ENCODE measurements at regions not wholly inside any gene's neighbourhood (a gene's known extent, or its start where the extent isn't known, plus 50 kb on each side); places are given as distances from the start of the nearest gene placed in this dataset.
"Not testable (repeated sequence)": the region's sequence is repeated elsewhere in the genome, so short reads cannot be mapped to it uniquely, and the experiment has no call there.

DNA sequence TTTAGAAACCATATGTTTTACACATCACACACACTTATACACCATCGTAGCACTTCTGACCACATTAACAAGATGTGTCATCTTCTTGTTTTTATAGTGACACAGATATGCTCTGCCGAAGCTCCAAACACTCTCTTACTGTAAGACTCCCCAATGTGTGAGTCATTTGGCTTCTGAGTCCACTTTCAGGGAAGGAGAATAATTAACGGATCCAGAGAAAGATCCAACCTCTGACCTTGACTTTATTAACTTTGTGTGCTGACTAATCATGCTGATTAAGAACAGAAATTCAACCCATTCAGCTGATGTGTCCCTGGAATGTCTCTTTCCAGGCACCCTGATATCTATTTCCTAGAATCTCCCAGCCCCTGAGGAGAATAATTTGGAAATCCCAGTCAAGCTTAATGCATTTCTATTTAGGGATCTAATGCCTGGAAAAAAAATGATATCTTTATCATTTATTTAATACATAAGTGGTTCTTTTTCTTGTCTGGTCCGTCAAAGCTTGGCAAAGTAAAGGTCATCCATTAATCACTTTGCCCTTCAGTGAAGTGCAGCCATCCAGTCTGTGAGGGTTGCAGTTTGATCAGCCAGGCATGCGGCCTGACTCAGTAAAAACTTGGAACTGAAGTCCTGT lies 615.8 kb upstream of the SYT4 start:
- peak; percentile 40 for DNase-seq

DNA sequence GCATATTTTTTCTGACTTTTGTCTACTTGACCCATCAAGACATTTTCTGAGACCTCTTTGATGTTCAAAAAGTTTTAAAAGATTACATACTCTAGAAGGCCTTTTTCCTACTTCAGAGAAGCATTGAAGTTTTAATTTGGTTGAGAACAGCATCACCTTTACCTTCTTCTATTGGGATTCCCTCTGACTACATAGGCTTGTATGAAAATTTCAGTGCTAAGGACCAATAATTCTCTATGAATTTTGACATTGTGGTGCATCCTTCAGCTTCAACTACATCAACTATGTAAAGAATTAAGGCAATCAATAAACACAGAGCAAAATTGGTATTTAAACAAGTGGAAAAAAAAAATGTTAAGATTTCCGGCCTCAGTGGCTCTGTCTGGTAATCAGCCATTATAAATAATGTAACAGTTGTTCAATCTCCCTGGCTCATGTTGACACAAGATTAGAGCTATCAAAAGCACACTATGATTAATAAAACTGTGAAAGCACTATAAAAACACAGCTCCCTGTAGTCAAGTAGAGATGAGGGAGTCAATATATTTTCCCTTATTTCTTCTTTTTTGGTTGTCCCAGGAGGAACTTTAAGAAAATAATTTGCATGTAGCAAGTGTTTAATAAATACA lies 627.0 kb upstream of the SYT4 start:
- no peak for DNase-seq

DNA sequence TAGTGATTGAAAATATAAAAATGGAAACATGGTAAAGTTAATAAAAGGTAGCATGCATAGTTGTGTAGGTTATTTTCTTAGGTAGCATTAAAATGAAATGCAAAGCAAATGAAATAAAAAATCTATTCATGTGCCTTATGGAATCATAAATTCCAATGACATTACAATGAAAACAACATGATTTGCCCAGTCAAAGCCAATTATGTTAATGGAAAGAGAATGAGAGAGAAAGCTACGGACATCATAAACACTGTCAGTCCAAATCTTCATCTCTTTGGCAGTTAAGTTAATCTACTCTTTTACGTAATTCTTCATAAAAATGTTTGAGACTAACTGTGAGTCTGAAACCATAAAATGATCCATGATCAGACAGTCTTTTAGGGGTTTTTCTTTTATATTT lies 636.7 kb upstream of the SYT4 start:
- no peak for DNase-seq

DNA sequence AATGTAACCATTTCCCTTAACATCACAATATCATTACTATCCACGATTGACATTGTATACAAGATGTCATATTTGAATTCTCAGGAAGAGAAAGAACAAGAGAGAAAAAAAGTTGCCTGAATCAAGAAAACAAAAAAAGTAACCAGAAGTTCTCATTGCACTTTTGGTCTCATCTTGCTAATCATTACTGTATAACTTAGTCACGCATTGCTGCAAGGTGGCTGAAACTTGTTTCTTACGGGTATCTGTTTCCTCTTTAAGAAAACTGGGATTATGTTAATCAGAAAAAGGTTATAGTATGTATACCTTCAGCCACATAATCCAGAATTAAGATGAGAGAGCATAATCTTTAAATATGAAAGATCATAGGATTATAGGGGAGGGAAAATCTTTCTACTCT lies 639.7 kb upstream of the SYT4 start:
- DNase-seq, result no peak

DNA sequence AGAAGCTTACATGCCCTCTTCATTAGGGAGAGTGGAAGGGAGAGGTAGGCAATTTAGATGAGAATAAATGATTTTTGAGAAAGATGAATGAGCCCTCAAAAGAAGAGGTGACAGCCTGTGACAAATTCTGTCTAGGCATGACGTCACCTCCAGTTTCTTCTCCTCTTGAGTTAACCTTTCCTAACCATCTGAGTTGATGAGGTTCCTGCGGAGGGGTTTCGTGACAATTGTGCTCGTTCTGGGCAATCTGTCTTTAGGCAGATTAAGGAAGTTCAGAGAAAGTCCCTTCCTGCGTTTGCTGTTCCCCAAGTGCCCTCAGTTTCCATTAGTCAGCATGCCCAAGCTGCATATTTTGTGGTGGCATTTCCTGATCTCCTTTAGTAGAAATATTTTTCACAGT lies 640.2 kb upstream of the SYT4 start:
- DNase-seq, result no peak

DNA sequence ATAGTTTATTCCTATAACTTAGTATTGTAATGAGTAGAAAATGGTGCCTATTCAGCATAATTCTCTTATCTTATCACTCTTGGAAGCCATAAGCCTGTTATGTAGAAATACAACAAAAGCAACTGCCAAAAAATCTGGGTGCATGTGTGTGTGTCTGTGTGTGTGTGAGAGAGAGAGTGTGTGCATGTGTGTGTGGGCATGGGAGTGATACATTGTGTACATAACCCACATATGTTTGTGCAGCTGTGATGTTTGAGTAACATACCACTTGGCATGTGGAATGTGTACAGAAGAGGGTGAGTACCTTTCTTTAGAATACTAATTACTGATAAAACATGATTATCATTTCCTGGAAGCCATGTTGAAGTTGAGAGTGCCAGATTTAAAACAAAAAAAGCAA lies 642.3 kb upstream of the SYT4 start:
- peak; percentile 9 for DNase-seq

DNA sequence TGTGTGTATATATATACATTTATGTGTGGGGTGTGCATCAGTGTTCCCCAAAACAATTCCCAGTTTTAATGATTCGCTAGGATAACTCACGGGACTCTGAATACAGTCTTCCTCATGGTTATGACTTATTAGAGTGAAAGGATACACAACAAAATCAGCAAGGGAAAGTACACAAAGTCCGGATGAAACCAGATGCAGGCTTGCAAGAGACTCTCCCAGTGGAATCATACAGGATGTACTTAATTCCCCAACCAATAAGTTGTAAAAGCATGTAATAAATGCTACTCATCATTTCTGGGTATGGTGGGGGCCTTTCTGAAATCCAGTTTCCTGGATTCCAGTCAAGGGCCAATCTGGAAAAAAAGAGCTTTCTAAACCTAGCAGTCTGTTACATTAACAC lies 654.1 kb upstream of the SYT4 start:
- DNase-seq, result no peak

DNA sequence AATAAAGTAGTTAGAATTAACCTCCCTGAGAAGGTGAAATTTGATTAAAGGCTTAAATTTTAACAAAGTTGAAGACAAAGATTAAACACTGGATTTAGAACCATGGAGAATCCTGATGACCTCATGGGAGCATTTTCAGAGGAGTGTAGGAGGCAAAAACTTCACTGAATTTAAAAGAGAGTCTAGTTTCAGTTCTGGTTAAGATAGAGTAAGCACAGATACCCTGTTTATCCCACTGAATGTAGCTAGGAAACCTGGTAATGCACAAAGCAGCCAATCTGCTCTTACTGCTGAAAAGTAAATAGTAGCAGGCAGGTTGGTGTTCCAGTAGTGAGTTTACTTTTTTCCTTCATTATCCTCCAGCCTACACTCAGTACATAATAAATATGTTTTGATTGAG lies 654.9 kb upstream of the SYT4 start:
- DNase-seq, result no peak

DNA sequence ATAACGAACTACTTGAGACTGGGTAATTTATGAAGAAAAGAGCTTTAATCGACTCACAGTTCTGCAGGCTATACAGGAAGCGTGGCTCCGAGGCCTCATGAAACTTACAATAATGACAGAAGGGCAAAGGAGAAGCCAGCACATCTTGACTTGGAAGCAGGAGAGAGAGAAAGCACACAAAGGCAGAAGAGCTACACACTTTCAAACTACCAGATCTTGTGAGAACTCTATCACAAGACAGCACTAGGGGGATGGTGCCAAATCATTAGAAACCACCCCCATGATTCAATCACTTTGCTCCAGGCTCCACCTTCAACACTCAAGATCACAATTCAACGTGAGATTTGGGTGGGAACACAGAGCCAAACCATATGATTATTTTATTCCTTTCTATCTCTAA lies 655.9 kb upstream of the SYT4 start:
- DNase-seq, result no peak

DNA sequence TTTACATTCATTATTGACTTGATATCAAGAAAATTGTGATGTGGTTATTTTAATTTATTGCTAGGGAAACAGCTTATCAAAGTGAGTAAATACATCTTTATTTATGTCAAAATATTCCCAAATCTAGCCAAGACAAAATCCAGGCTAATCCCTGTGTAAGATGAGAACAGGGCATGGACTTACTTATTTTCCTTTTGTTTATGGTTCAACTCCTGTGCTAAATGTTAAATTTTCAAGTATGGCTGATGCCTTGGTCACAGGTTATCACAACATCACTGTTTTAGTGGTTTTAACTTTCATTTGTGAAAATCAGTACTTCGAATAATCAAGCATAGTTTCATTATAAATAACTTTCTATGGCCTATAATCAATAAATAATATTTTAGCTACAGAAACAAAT lies 657.0 kb upstream of the SYT4 start:
- DNase-seq, result no peak

DNA sequence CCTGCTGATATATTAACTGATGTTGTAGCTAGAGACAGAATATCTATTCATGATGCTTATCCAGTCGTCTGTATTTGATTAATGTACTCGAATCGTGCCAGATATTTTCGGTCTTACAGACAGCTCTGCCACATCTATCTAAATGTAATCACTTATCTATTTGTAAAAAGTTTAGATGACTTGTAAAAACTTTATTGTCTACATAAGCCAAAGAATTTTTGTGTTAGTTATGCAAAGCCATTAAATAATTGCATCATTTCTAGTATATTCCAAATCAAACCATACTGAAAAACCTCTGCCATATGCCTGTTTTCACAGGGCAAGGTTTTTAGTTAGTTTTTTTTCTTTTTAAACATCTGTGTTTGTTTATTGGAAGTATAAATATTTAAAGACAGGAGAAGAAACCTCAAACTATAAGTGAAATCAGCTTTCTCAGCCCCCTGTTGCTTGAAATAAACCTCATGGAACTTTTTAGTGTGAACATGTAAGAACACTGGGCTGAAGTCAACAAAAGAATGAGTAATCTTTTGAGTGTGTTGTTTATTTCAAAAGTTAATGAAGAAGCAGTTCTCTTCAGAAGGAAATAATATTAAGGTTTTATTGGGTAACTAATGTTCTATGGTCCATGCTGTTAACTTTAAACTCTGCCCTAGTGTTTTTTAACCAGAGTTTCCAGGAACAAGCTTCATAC lies 657.6 kb upstream of the SYT4 start:
- no peak for DNase-seq

DNA sequence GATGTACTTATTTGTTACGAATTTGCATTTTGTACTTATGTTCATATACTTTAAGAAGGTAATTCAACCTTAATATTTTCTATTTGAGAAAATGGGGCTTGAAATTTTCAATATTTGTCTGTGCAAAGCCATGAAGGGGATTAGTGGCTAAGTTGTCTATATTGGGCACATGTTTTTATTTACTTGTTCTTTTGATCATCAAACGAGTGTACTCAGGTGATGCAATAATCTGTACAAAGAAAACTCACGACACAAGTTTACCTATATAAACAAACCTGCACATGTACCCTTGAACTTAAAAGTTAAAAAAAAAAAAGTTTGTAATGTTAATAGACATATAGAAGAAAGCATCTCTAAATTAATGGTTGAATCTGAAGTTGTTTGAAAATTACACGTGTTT lies 658.9 kb upstream of the SYT4 start:
- no peak for DNase-seq

DNA sequence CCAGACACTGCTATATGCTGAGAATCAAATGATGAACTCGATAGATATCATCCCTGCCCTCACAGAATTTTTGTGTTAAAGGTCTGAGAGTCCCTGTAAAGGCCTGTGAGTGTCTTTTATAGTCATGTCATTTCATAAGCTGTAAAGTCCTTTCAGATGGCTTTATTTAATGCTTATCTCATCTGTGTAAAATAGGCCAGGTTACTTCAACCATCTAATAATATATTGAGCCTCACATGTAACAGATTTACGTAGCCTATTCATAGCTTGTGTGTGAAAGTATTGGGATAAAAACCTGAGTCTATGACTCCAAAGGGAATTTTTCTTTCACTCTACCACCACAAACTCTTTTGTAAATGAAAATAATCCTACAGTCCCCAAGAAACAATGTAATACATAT lies 672.0 kb upstream of the SYT4 start:
- no peak for DNase-seq

DNA sequence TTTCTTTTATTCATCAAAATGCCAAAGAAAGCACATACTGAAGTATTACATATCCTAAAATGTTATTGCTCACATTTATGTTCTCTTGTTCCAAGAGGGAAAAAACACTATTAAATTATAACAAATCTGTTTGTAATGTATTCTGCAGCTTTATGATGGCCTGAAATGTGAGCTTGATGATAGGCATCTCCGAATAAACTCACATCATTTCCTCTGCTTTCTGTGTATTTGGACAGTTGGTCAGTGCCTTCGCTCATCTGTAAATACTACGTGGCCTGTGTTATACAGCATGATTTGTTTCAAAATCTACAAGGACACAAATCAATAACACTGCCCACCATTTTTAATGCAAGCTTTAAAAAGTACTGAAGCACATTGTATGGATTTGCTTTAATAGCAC lies 672.8 kb upstream of the SYT4 start:
- DNase-seq, result no peak

DNA sequence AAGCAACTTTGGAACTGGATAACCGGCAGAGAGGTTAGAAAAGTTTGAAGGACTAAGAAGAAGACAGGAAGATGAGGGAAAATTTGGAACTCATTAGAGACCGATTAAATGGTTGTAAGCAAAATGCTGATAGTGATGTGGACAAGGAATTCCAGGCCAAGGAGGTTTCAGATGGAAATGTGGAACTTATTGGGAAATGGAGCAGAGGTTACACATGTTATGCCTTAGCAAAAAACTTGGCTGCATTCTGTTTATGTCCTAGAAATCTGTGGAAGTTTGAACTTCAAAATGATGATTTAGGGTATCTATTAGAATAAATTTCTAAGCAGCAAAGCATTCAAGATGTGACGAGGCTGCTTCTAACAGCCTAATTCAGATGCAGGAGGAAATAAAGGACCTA lies 675.1 kb upstream of the SYT4 start:
- no peak for DNase-seq

DNA sequence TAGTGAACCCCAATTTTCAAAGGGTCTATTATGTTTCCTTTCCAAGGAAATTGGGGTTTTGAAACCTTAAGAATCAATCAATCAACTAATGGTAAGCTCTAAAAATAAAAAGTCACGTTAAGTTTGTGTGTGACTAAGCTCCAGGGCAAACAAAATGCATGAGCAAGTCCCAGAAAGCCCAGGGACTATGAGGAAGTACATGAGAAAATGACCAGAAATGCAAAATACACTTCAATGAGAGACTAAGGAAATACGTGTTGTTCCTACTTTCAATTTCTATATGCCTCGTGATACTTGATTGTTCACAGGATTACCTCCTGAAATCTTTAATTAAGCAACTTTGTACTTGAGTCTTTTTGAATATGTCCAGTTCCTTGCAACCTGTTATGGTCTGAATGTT lies 684.4 kb upstream of the SYT4 start:
- DNase-seq, result no peak

DNA sequence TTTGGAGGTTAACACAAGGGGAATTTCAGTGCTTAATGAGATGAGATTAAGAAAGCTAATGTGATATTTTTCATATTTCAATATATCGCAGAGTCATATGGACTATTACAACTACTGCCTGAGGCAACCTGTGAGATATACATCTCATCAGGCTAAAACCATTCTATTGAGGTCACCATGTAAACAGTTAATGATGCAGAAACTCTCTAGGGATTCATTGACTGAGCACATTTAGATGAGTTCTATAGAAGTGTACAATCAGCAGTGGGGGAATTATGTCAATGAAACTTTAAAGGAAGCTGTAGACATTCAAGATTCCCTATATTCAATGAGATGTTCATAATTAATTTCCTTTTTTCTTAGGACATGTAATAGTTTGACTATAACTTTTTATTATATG lies 687.4 kb upstream of the SYT4 start:
- no peak for DNase-seq

DNA sequence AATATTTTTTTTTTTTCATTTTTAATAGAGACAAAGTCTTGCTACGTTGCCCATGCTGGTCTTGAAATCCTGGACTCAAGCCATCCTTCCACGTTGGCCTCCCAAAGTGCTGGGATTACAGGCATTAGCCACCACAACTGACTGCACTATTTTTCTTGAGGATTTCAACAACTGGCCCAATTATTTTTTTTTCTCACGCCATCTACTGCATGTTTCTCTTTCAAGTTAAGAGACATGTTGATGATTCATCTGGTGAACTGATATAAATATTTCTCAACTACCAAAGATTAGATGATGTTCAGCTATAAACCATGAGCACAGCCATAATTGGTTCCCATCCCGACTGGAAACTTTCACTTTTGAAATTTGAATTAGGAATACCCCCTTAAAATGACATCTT lies 688.4 kb upstream of the SYT4 start:
- no peak for DNase-seq

DNA sequence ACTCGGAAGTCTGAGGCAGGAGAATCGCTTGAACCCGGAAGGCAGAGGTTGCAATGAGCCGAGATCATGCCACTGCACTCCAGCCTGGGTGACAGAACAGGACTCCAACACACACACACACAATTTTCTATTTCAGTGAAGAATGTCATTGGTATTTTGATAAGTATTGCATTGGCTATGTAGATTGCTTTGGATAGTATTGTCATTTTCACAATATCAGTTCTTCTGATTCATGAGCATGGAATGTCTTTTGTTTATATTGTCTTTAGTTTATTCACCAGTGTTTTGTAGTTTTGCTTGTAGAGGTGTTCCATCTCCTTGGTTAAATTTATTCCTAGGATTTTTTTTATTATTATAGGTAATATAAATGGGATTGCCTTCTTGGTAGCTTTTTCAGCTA lies 693.4 kb upstream of the SYT4 start:
- DNase-seq, result no peak

DNA sequence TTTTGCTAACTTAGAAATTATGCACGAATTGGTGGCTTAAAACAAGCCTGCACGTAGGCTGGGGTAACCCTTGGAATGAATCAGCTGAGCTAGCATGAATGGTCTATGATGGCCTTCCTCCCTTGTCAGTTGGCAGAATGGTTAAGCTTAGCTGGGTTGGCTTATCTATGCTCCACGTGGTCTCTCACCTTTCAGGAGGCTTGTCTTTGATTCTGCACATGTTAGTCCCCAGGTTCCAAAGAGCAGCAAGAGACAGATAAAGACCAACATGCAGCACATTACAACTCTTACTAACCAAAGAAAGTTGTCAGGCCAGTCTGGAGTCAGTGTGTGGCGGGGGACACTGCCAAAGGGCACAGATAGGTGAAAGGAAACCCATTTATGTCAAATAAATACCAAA lies 700.9 kb upstream of the SYT4 start:
- no peak for DNase-seq

DNA sequence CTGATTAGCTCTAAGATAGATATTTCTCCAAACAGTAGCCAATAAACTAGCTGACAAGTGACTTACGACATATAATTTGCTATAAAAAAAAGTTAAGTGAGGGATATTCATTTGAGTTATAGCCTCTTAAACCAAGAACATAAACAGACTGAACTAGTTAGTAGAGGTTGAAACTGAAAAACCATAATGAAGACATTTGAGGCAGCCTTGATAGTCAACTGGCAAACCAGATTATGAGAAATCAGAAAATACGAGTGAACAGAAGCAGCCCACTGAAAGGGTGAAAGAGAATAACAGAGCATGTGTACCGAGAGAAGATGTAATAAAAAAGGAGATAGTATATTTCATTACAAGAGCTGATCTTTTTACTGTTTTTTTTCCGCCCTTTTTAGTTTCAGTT lies 698.1 kb upstream of the SETBP1 start:
- no peak for DNase-seq

DNA sequence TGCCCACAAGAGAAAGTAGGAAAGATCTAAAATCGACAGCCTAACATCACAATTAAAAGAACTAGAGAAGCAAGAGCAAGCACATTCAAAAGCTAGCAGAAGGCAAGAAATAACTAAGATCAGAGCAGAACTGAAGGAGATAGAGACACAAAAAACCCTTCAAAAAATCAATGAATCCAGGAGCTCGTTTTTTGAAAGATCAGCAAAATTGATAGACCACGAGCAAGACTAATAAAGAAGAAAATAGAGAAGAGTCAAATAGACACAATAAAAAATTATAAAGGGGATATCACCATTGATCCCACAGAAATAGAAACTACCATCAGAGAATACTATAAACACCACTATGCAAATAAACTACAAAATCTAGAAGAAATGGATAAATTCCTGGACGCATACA lies 693.6 kb upstream of the SETBP1 start:
- DNase-seq, result not testable (repeated sequence)

DNA sequence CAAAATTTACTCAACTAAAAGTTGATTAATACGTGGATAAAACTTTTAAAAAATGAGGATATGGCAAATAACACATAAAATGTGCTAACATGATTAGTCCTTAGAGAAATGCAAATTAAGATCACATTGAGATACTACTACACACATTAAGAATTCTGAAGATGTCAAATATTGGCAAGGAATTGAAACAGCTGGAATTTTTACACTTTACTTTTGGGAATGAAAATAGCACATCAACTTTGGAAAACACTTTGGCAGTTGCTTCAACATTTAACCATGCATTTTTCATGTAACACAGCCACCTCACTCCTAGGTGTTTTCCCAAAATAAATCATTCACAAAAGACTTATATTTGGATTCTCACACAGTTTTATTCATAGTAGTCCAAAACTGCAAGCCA lies 687.9 kb upstream of the SETBP1 start:
- no peak for DNase-seq

DNA sequence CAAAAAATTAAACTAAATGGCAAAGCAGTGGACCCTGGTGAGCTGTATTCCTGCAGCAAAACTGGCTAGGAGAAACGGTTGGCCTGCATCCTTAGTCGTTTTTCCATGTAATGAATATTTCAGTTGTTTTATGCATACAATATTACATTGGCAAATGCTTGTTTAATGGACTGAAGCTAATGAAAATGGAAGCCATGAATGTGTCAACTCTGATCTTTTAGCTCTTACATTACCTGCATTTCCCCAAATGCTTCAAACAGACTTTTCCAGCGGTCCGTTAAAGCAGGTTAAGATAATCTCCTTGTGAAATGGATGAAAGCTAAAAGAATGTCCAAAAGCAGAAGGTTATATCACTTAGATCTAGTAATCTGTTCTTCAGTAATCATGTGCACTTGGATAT lies 686.3 kb upstream of the SETBP1 start:
- no peak for DNase-seq

DNA sequence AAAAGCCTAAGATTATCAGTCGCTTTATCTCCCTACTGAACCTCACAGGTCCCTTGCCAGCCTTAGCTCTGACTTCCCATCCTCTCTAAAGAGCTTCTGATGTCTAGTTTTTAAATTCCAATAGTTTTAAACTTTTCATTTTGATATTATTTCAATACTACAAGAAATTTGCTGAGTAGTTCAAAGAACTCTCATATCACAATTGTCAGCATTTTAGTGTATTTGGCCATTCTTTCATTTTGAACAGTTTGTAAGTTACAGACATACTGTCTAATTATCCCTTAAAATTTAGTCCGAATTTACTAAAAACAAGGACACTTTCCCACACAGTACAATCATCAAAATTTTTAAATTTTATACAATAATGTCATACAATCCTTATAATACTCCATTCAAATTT lies 666.8 kb upstream of the SETBP1 start:
- no peak for DNase-seq
